DOHH2 (cell line): ENCODE measurements at regions not wholly inside any gene's neighbourhood (a gene's known extent, or its start where the extent isn't known, plus 50 kb on each side); places are given as distances from the start of the nearest gene placed in this dataset.

Source experiments
- H3F3A ChIP-seq: fragments of 200-600 bp; sonication (generic), shearing (Covaris generic); 2 replicates; pipeline ENCODE4 v1.6.0; 2016; ENCODE audit warnings: antibody characterized with exemption, mild to moderate bottlenecking; ENCODE audit not compliant: control insufficient read depth, insufficient read depth
- H3K27ac ChIP-seq: fragments of 200-600 bp; sonication (generic); 2 replicates; pipeline ENCODE4 v1.5.1; 2014; ENCODE audit warnings: low read depth, mild to moderate bottlenecking, low read length, moderate library complexity
- H3K27me3 ChIP-seq: fragments of 200-600 bp; sonication (generic); 2 replicates; pipeline ENCODE4 v1.6.1; 2014; ENCODE audit warnings: mild to moderate bottlenecking, low read length, mixed read lengths; ENCODE audit not compliant: control insufficient read depth
- H3K36me3 ChIP-seq: fragments of 200-600 bp; sonication (generic); 2 replicates; pipeline ENCODE4 v1.6.1; 2014; ENCODE audit warnings: mild to moderate bottlenecking, low read length, moderate library complexity, mixed read lengths; ENCODE audit not compliant: control insufficient read depth
- H3K4me1 ChIP-seq: fragments of 200-600 bp; sonication (generic); 2 replicates; pipeline ENCODE4 v1.6.1; 2014; ENCODE audit warnings: mild to moderate bottlenecking, low read length, mixed read lengths; ENCODE audit not compliant: control insufficient read depth
- H3K4me2 ChIP-seq: fragments of 200-600 bp; sonication (generic); 2 replicates; pipeline ENCODE4 v1.6.0; 2014; ENCODE audit warnings: mild to moderate bottlenecking, low read length, moderate library complexity
- H3K4me3 ChIP-seq: fragments of 200-600 bp; sonication (generic); 2 replicates; pipeline ENCODE4 v1.5.1; 2014; ENCODE audit warnings: mild to moderate bottlenecking, low read length, mixed read lengths
- H3K79me2 ChIP-seq: fragments of 200-600 bp; sonication (generic); 2 replicates; pipeline ENCODE4 v1.6.1; 2014; ENCODE audit warnings: mild to moderate bottlenecking, low read length, mixed read lengths; ENCODE audit not compliant: control insufficient read depth
- H3K9me2 ChIP-seq: fragments of 200-600 bp; sonication (generic); replicated peaks from 2 replicates; pipeline ENCODE4 v1.6.1; 2014; ENCODE audit warnings: mild to moderate bottlenecking, low read length, mixed read lengths; ENCODE audit not compliant: control insufficient read depth
- H3K9me3 ChIP-seq: fragments of 200-600 bp; sonication (generic); 2 replicates; pipeline ENCODE4 v1.6.1; 2014; ENCODE audit warnings: antibody characterized with exemption, low read length, mixed read lengths; ENCODE audit not compliant: control insufficient read depth, insufficient read depth
- H4K20me1 ChIP-seq: fragments of 200-600 bp; sonication (generic); 2 replicates; pipeline ENCODE4 v1.6.0; 2014; ENCODE audit warnings: low read depth, mild to moderate bottlenecking, antibody characterized with exemption, low read length, moderate library complexity; ENCODE audit not compliant: control insufficient read depth, insufficient read depth
- CTCF ChIP-seq: fragments of 200-600 bp; sonication (generic); IDR thresholded peaks from one replicate; pipeline ENCODE4 v1.5.1; 2014; ENCODE audit warnings: antibody characterized with exemption, mild to moderate bottlenecking, low read depth, low read length; ENCODE audit not compliant: poor library complexity, severe bottlenecking
- EZH2phosphoT487 ChIP-seq: fragments of 200-600 bp; sonication (generic); IDR thresholded peaks from 2 replicates; pipeline ENCODE4 v1.6.1; 2017; ENCODE audit warnings: borderline replicate concordance, mild to moderate bottlenecking, antibody characterized with exemption, low read length, moderate library complexity, mixed read lengths

DNA sequence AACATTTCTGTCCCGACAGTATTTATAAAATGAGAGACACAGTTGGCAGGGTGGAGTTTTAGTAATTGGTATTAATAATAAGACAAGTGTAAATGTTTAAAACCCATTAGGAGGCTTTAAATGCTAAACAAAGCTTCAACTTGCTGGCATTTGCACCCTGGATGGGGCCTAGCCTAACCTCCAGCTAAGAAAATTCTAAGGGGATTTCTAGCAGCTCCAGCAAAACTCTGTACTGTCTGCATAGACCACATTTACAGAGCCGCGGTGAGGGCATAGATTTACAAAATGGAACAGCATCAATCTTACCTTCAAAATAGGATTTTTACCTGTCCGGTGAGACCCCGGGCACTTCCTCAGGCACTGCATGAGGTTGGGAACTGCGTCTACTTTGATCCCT is 113.9 kb upstream of the ANO1 start:
- H3K36me3 ChIP-seq: no peaks in the 10 kb centered on the region
- H3K4me1 ChIP-seq: peaks cover 13% of the 10 kb centered on the region
- no peak overlapping the region for H3K4me2 ChIP-seq
- no peaks in the 10 kb centered on the region; the same call in 1 of the 2 replicates for H3F3A ChIP-seq
- H3K27me3 ChIP-seq: no peaks in the 10 kb centered on the region
- H3K9me3 ChIP-seq: no peaks in the 10 kb centered on the region
- no peaks in the 10 kb centered on the region for H3K79me2 ChIP-seq
- no peaks in the 10 kb centered on the region for H3K9me2 ChIP-seq
- TF ChIP-seq EZH2phosphoT487 (no peak), CTCF (no peak)
- H3K27ac ChIP-seq: no peak overlapping the region
- H3K4me3 ChIP-seq: no peak overlapping the region
- H4K20me1 ChIP-seq: no peaks in the 10 kb centered on the region

DNA sequence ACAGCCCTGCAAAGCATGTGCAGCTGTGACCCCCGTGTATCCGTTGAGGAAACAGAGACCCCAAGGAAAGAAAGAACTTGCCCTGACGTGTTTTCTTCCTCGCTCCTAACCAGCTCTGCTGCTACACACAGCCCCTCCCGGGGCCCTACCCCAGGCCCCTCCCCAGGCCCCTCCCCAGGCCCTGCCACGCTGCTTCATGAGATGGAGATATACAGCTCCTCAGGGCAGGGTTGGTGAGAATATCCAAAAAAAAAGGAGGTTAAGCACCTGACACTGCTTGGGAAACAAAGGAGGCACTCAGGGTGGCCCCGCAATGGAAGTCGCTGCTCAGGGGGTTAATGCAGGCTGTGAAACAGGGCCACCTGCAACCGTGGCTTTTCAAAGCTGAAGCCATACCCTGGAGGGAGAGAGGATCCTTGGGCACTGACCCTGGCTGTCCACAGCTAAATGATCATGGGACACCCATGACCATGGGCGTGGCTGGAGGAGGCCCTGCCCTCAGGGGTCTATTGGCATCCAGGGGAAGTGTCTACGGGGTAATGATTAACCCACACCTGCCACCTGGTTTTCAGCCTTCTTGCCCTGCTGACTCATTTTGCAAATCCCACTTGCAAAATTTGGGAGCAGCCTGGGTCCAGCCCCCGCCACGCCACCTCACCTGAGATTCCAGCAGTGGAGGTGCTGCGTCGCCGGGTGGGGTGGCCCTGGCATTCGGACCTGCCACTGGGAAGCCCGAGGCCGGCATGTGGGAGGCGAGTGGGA is 112.1 kb upstream of the ANO1 start:
- H3K9me3 ChIP-seq: no peaks in the 10 kb centered on the region
- H3K79me2 ChIP-seq: no peaks in the 10 kb centered on the region
- TF ChIP-seq EZH2phosphoT487 (no peak), CTCF (no peak)

DNA sequence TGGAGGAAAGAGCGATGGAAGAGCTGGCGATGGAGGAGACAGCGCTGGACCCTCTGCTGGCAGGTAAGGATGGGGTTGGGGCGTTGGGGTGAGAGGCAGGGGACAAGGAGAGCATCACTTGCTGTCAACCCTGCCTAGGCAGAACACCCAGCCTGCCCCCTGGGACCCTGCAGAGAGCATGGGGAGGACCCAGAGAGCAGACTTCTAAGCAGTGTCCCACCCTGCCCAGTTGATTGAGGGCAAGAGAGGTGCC is 111.6 kb upstream of the ANO1 start:
- H3K9me2 ChIP-seq: no peaks in the 10 kb centered on the region
- peaks cover 32% of the 10 kb centered on the region for H3K4me1 ChIP-seq
- no peaks in the 10 kb centered on the region; the same call in 1 of the 2 replicates for H3F3A ChIP-seq
- no peaks in the 10 kb centered on the region for H4K20me1 ChIP-seq
- no peak overlapping the region for H3K4me3 ChIP-seq
- no peak for TF ChIP-seq EZH2phosphoT487
- TF ChIP-seq CTCF: no peak
- no peaks in the 10 kb centered on the region for H3K9me3 ChIP-seq
- no peak overlapping the region for H3K4me2 ChIP-seq
- no peaks in the 10 kb centered on the region for H3K79me2 ChIP-seq
- H3K27me3 ChIP-seq: no peaks in the 10 kb centered on the region
- no peaks in the 10 kb centered on the region for H3K36me3 ChIP-seq
- no peak overlapping the region for H3K27ac ChIP-seq

More for the DNA sequence above, 112.1 kb upstream of the ANO1 start:
- Histone ChIP-seq H4K20me1 (no peaks in the 10 kb centered on the region), H3K27ac (no peak overlapping the region), H3K4me2 (no peak overlapping the region), H3K9me2 (no peaks in the 10 kb centered on the region), H3K4me1 (peaks cover 27% of the 10 kb centered on the region), H3K27me3 (no peaks in the 10 kb centered on the region), H3K36me3 (no peaks in the 10 kb centered on the region), H3K4me3 (no peak overlapping the region), H3F3A (no peaks in the 10 kb centered on the region; the same call in 1 of the 2 replicates)
